ENCODE measurements at regions not wholly inside any gene's neighbourhood (a gene's known extent, or its start where the extent isn't known, plus 50 kb on each side); places are given as distances from the start of the nearest gene placed in this dataset.

DNA sequence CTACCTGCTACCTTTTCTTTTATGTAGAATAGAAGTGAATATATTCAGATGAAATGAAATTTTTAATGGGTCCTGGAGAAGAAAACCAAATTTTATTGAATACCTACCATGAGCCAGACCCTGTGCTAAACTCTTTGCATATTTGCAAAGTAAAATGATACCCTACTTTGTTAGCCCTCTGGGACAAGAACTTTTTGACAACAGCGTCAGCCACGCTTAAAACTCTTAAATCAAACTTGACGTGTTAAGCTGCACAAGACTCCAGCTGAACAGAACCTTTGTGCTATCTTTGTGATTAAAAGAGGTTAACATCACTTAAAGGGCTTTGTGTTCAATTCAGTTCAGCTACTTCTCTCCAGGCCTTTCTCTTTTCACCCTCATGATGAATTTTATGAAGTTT lies 316.5 kb downstream of the MEX3B start:
- H3K27me3 Mint-ChIP-seq (ENCODE audit: insufficient read depth), result no peaks in the 10 kb centered on the region
- no peaks in the 10 kb centered on the region for H3K4me1 Mint-ChIP-seq
- peaks cover 6% of the 10 kb centered on the region for H3K36me3 ChIP-seq (ENCODE audit: control insufficient read depth, insufficient read depth, low read length)
- peaks cover 52% of the 10 kb centered on the region for H3K36me3 Mint-ChIP-seq (ENCODE audit: low read depth)
- no peak overlapping the region for H3K27ac ChIP-seq (ENCODE audit: low read depth, low read length)
- DNase-seq, result no peak
- peaks cover 60% of the 10 kb centered on the region for H3K9me3 Mint-ChIP-seq
- H3K4me1 ChIP-seq (ENCODE audit: control insufficient read depth, insufficient read depth, low read length), result no peaks in the 10 kb centered on the region
- 92 to 95% methylated on average over 3 of the region's 3 CpGs for WGBS, 2 experiments (ENCODE audit: insufficient coverage in 1 of 2, insufficient read length in 1 of 2)
- no peaks in the 10 kb centered on the region for H3K27me3 ChIP-seq (ENCODE audit: control insufficient read depth, insufficient read depth, low read length, poor library complexity, severe bottlenecking)
- H3K27ac Mint-ChIP-seq, result no peak overlapping the region
- no peak overlapping the region for H3K4me3 Mint-ChIP-seq
- TF ChIP-seq, protein P1, sequence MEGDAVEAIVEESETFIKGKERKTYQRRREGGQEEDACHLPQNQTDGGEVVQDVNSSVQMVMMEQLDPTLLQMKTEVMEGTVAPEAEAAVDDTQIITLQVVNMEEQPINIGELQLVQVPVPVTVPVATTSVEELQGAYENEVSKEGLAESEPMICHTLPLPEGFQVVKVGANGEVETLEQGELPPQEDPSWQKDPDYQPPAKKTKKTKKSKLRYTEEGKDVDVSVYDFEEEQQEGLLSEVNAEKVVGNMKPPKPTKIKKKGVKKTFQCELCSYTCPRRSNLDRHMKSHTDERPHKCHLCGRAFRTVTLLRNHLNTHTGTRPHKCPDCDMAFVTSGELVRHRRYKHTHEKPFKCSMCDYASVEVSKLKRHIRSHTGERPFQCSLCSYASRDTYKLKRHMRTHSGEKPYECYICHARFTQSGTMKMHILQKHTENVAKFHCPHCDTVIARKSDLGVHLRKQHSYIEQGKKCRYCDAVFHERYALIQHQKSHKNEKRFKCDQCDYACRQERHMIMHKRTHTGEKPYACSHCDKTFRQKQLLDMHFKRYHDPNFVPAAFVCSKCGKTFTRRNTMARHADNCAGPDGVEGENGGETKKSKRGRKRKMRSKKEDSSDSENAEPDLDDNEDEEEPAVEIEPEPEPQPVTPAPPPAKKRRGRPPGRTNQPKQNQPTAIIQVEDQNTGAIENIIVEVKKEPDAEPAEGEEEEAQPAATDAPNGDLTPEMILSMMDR (conservative IDR thresholded peaks at IDR 0.05), result no peak
- H3K9me3 ChIP-seq (ENCODE audit: control insufficient read depth, low read length), result peaks cover 58% of the 10 kb centered on the region
- no peak overlapping the region for H3K9ac ChIP-seq (ENCODE audit: extremely low read depth, low read length, poor library complexity, severe bottlenecking)
- no peak overlapping the region for H3K4me3 ChIP-seq (ENCODE audit: low read length)

DNA sequence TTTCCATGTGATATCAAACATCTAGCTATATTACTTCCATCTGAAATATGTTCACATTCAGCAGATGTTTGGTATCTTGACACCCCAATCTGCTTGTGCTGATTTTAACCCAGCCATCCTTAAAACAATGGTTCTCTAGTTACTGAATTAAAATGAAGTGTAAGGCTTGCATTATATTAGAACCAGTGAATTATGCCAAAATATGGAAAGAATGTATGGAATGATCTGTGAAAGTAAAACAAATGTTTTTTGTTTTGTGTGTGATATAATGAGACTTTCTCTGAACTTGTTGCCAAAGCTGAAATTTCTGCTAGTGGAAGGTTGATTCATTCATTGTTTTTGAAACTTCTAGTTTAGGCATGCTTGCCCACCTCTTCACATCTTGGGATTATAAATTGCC lies 317.1 kb downstream of the MEX3B start:
- no peaks in the 10 kb centered on the region for H3K4me1 Mint-ChIP-seq
- peaks cover 6% of the 10 kb centered on the region for H3K36me3 ChIP-seq (ENCODE audit: control insufficient read depth, insufficient read depth, low read length)
- peaks cover 57% of the 10 kb centered on the region for H3K36me3 Mint-ChIP-seq (ENCODE audit: low read depth)
- peaks cover 66% of the 10 kb centered on the region for H3K9me3 Mint-ChIP-seq
- no peaks in the 10 kb centered on the region for H3K27me3 ChIP-seq (ENCODE audit: control insufficient read depth, insufficient read depth, low read length, poor library complexity, severe bottlenecking)
- DNase-seq, result no peak
- H3K4me3 Mint-ChIP-seq, result no peak overlapping the region
- no peaks in the 10 kb centered on the region for H3K4me1 ChIP-seq (ENCODE audit: control insufficient read depth, insufficient read depth, low read length)
- H3K27ac ChIP-seq (ENCODE audit: low read depth, low read length), result no peak overlapping the region
- no peak overlapping the region for H3K9ac ChIP-seq (ENCODE audit: extremely low read depth, low read length, poor library complexity, severe bottlenecking)
- no peak overlapping the region for H3K4me3 ChIP-seq (ENCODE audit: low read length)
- TF ChIP-seq, protein P1 (conservative IDR thresholded peaks at IDR 0.05), result no peak
- no peak overlapping the region for H3K27ac Mint-ChIP-seq
- H3K9me3 ChIP-seq (ENCODE audit: control insufficient read depth, low read length), result peaks cover 64% of the 10 kb centered on the region
- no peaks in the 10 kb centered on the region for H3K27me3 Mint-ChIP-seq (ENCODE audit: insufficient read depth)

DNA sequence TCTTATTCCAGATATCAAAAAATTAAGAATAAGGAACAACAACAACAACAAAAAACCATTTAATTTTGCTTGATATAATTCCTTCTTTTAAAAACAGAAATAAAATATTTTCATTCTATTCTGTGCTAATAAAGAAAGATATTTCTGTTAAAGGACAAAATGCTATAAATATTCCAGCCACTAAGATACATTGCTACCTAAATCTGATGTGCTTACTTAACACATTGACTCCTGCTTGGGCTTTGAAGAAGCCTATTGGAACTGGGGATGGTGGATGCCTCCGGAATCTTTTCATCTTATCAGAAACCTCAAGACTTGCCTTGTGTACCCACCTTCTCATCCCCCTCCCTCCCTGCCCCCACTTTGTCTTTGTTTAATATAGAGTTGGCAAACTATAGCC lies 320.2 kb downstream of the MEX3B start:
- Mint-ChIP-seq H3K36me3 (ENCODE audit: low read depth) (peaks cover 79% of the 10 kb centered on the region), H3K4me3 (no peak overlapping the region), H3K9me3 (peaks cover 91% of the 10 kb centered on the region), H3K27me3 (ENCODE audit: insufficient read depth) (no peaks in the 10 kb centered on the region), H3K27ac (no peak overlapping the region), H3K4me1 (no peaks in the 10 kb centered on the region)
- no peak for DNase-seq
- Histone ChIP-seq H3K27me3 (ENCODE audit: control insufficient read depth, insufficient read depth, low read length, poor library complexity, severe bottlenecking) (no peaks in the 10 kb centered on the region), H3K4me1 (ENCODE audit: control insufficient read depth, insufficient read depth, low read length) (no peaks in the 10 kb centered on the region), H3K4me3 (ENCODE audit: low read length) (no peak overlapping the region), H3K36me3 (ENCODE audit: control insufficient read depth, insufficient read depth, low read length) (peaks cover 6% of the 10 kb centered on the region), H3K27ac (ENCODE audit: low read depth, low read length) (no peak overlapping the region), H3K9me3 (ENCODE audit: control insufficient read depth, low read length) (peaks cover 89% of the 10 kb centered on the region), H3K9ac (ENCODE audit: extremely low read depth, low read length, poor library complexity, severe bottlenecking) (no peak overlapping the region)
- TF ChIP-seq, protein P1 (conservative IDR thresholded peaks at IDR 0.05), result no peak
- whole genome bisulfite sequencing, 2 experiments (ENCODE audit: insufficient coverage in 1 of 2, insufficient read length in 1 of 2), result 83% methylated on average over 1 of the region's 1 CpG; no CpG with 5 or more reads in 1 of the 2 experiments

Data from endodermal cell (in vitro differentiated cells).